GM21515 (cell line): ENCODE measurements at regions not wholly inside any gene's neighbourhood (a gene's known extent, or its start where the extent isn't known, plus 50 kb on each side); places are given as distances from the start of the nearest gene placed in this dataset.
"Not testable (repeated sequence)": the region's sequence is repeated elsewhere in the genome, so short reads cannot be mapped to it uniquely, and the experiment has no call there.

Source experiments
- ATAC-seq: cut with Tn5 transposase; IDR thresholded peaks from one replicate; pipeline ENCODE4 v1.9.1; 2021; ENCODE audit not compliant: unreplicated experiment

- no peak for ATAC-seq
Measured at GRCh38 chr20:22732751-22733150, 148.4 kb upstream of the FOXA2 start.

GRCh38 chr20:22734946-22735647 lies 150.7 kb upstream of the FOXA2 start:
- not testable (repeated sequence) for ATAC-seq

- ATAC-seq = no peak
Measured at GRCh38 chr20:22740829-22741228, 156.5 kb upstream of the FOXA2 start.

GRCh38 chr20:22744341-22745193 lies 160.2 kb upstream of the FOXA2 start:
- no peak for ATAC-seq

- no peak for ATAC-seq
Measured at GRCh38 chr20:22745194-22745500, 160.8 kb upstream of the FOXA2 start.

- ATAC-seq = no peak
Measured at GRCh38 chr20:22746957-22747356, 162.6 kb upstream of the FOXA2 start.

GRCh38 chr20:22752324-22752723 lies 168.0 kb upstream of the FOXA2 start:
- no peak for ATAC-seq

- no peak for ATAC-seq
Measured at GRCh38 chr20:22757424-22758183, 173.2 kb upstream of the FOXA2 start.

GRCh38 chr20:22758815-22759214 lies 174.4 kb upstream of the FOXA2 start:
- no peak for ATAC-seq

GRCh38 chr20:22762576-22763256 lies 178.3 kb upstream of the FOXA2 start:
- no peak for ATAC-seq

GRCh38 chr20:22763257-22763906 lies 179.0 kb upstream of the FOXA2 start:
- no peak for ATAC-seq

GRCh38 chr20:22768266-22769178 lies 184.2 kb upstream of the FOXA2 start:
- ATAC-seq = no peak

- no peak for ATAC-seq
Measured at GRCh38 chr20:22770241-22770800, 185.9 kb upstream of the FOXA2 start.

- ATAC-seq = no peak
Measured at GRCh38 chr20:22771706-22772105, 187.3 kb upstream of the FOXA2 start.

- ATAC-seq = no peak
Measured at GRCh38 chr20:22773344-22773743, 189.0 kb upstream of the FOXA2 start.

- no peak for ATAC-seq
Measured at GRCh38 chr20:22775256-22775655, 190.9 kb upstream of the FOXA2 start.

- ATAC-seq = no peak
Measured at GRCh38 chr20:22775671-22776139, 191.3 kb upstream of the FOXA2 start.

- ATAC-seq = no peak
Measured at GRCh38 chr20:22776369-22776768, 192.0 kb upstream of the FOXA2 start.

- ATAC-seq = no peak
Measured at GRCh38 chr20:22779878-22780277, 195.5 kb upstream of the FOXA2 start.
